Suprapubic skin (tissue), 4 donors: ENCODE measurements at regions not wholly inside any gene's neighbourhood (a gene's known extent, or its start where the extent isn't known, plus 50 kb on each side); places are given as distances from the start of the nearest gene placed in this dataset.

ENCODE experiments used
- DNase-seq, 2 donors: peaks; one replicate each; pipeline ENCODE4 v3.0.0-alpha.2; 2019; ENCODE audit warnings: low spot score in 2 of 2
- H3K27ac ChIP-seq: fragments of 200-600 bp; sonication (generic); one replicate; pipeline ENCODE4 v1.5.1; 2019
- H3K27me3 ChIP-seq: fragments of 200-600 bp; sonication (generic); one replicate; pipeline ENCODE4 v1.5.1; 2019
- H3K36me3 ChIP-seq: fragments of 200-600 bp; sonication (generic); one replicate; pipeline ENCODE4 v1.5.1; 2019
- H3K4me1 ChIP-seq: fragments of 200-600 bp; sonication (generic); one replicate; pipeline ENCODE4 v1.5.1; 2019
- H3K4me3 ChIP-seq: fragments of 200-600 bp; sonication (generic); one replicate; pipeline ENCODE4 v1.5.1; 2019; ENCODE audit warnings: mild to moderate bottlenecking
- H3K9me3 ChIP-seq: fragments of 200-600 bp; sonication (generic); one replicate; pipeline ENCODE4 v1.5.1; 2019
- EP300 ChIP-seq: sonication (generic); formaldehyde crosslinking; IDR thresholded peaks from one replicate; pipeline ENCODE4 v1.6.1; 2017; ENCODE audit warnings: antibody characterized with exemption
- POLR2A ChIP-seq, 2 donors: fragments of 450-650 bp; IDR thresholded peaks; one replicate each; pipeline ENCODE4 v1.6.1; 2017; ENCODE audit warnings: antibody characterized with exemption in 2 of 2, mild to moderate bottlenecking in 2 of 2, moderate library complexity in 2 of 2
- POLR2AphosphoS5 ChIP-seq, 3 donors: sonication (generic); formaldehyde crosslinking; IDR thresholded peaks; one replicate each; pipeline ENCODE4 v1.6.1; 2017; ENCODE audit warnings: antibody characterized with exemption in 3 of 3
- WGBS: methylation state at CpG from one replicate; pipeline ENCODE4 v1.1.5; 2018; 5-methylcytosine and 5-hydroxymethylcytosine counted together
- TF ChIP-seq, protein P1 (sequence below), 2 donors: fragments of 200-600 bp in 1 of 2; fragments of 450-650 bp in 1 of 2; sonication (generic) in 1 of 2; IDR thresholded peaks; one replicate each; pipeline ENCODE4 v1.5.1; 2016 to 2019; ENCODE audit warnings: antibody characterized with exemption in 2 of 2, mild to moderate bottlenecking in 1 of 2, moderate library complexity in 1 of 2

DNA sequence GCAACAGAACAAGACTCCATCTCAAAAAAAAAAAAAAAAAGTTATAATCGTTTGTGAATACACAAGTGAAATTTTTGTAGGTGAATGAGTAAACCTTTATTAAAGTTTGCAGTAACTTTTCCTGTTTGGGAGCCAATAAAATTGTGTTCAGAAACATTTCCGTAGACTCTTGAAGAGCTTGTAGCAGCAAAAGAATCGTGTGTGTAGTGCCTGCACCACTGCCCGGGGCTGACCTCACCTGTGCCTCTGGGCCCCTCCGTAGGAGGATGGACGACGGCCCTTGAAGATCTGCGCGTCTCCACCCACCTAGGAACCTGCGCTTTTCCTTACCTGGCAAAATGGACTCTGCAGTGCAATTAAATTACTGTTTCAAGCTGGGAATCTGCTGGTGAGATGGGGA, 366.0 kb downstream of the THBS2 start:
- no peak for TF ChIP-seq EP300
- TF ChIP-seq POLR2A (IDR thresholded peaks at IDR 0.05), result no peak
- no peak for TF ChIP-seq POLR2AphosphoS5 (IDR thresholded peaks at IDR 0.05)
- TF ChIP-seq, protein P1, sequence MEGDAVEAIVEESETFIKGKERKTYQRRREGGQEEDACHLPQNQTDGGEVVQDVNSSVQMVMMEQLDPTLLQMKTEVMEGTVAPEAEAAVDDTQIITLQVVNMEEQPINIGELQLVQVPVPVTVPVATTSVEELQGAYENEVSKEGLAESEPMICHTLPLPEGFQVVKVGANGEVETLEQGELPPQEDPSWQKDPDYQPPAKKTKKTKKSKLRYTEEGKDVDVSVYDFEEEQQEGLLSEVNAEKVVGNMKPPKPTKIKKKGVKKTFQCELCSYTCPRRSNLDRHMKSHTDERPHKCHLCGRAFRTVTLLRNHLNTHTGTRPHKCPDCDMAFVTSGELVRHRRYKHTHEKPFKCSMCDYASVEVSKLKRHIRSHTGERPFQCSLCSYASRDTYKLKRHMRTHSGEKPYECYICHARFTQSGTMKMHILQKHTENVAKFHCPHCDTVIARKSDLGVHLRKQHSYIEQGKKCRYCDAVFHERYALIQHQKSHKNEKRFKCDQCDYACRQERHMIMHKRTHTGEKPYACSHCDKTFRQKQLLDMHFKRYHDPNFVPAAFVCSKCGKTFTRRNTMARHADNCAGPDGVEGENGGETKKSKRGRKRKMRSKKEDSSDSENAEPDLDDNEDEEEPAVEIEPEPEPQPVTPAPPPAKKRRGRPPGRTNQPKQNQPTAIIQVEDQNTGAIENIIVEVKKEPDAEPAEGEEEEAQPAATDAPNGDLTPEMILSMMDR (IDR thresholded peaks at IDR 0.05), result no peak
- H3K4me1 ChIP-seq, result no peaks in the 10 kb centered on the region
- H3K27me3 ChIP-seq, result peaks cover 3% of the 10 kb centered on the region
- WGBS, result 80% methylated on average over 10 of the region's 10 CpGs
- no peak overlapping the region for H3K27ac ChIP-seq
- no peaks in the 10 kb centered on the region for H3K36me3 ChIP-seq
- DNase-seq, result no peak
- no peaks in the 10 kb centered on the region for H3K9me3 ChIP-seq
- no peak overlapping the region for H3K4me3 ChIP-seq

DNA sequence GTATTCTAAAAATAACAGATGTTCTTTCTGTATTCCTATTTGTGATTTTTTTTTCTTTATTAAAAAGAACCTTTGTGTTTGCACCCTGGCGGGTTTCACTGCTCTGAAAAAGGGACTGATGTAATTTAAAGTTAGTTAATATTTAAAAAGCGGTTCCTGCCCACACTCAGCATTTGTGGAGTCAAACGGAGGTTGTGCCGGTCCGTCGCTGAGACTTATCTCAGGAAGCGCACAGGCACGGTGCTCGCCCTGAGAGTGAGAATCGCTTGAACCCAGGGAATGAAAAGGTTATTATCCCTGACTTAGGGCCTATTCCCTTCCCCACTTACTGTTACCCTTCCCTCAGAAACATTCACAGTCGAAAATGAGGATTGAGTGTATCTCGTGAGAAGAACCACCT, 366.7 kb downstream of the THBS2 start:
- no peaks in the 10 kb centered on the region for H3K9me3 ChIP-seq
- peaks cover 3% of the 10 kb centered on the region for H3K27me3 ChIP-seq
- no peak overlapping the region for H3K27ac ChIP-seq
- H3K36me3 ChIP-seq, result no peaks in the 10 kb centered on the region
- peak in 1 of 2 donors; percentile 31 for DNase-seq
- 90% methylated on average over 12 of the region's 12 CpGs for WGBS
- TF ChIP-seq EP300 (no peak), POLR2A (IDR thresholded peaks at IDR 0.05) (no peak), POLR2AphosphoS5 (IDR thresholded peaks at IDR 0.05) (no peak)
- TF ChIP-seq, protein P1 (IDR thresholded peaks at IDR 0.05), result no peak
- no peaks in the 10 kb centered on the region for H3K4me1 ChIP-seq
- H3K4me3 ChIP-seq, result no peak overlapping the region

DNA sequence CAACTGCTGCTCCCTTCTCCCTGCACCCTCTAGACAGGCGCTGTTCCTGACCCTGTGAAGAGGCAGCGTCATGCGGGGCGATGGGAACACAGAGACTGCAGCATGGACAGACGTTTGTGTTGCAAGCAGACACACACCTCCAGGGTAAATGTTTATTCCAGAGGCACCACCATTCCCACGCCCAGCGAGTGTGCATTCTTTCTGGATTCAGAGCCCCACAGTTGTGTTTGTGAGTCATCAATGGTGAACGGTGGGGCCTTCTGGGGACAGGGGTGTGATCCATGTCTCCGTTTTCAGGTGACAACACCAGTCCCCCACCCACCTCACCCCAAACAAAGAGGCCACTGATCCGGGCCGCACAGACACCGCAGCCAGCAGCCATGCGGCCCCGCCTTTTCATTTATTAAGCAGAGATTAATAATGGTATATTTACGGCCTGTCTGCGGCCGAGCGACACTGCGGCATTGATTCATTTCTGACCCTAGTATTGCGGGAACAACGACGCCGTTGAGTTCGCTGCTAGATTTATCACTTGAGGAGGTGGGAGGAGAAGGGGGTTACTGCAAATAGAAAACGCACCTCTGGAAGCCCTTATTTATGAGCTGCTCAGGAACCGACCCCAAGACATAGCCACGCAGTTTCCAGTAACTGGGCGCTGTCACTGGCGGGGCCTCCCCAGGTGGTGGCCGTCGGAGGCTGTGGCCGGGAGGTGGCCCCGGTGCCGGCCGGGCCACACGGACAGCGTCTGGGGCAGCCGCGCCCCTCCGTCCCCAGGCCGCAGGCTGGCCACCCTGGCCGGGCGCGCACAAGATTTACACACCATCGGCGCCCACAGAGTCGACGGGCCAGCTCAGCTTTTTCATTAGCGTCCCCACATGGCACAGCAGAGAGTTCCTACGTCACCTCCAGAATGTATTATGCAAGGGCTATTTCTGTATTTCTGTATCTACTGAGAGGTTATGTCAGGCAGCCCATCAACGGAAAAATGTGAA, 367.6 kb downstream of the THBS2 start:
- Histone ChIP-seq H3K9me3 (no peaks in the 10 kb centered on the region), H3K27ac (no peak overlapping the region), H3K4me1 (no peaks in the 10 kb centered on the region), H3K36me3 (no peaks in the 10 kb centered on the region), H3K4me3 (no peak overlapping the region), H3K27me3 (peaks cover 3% of the 10 kb centered on the region)
- 83% methylated on average over 47 of the region's 51 CpGs for WGBS
- no peak for DNase-seq
- TF ChIP-seq EP300 (no peak), POLR2AphosphoS5 (IDR thresholded peaks at IDR 0.05) (no peak), POLR2A (IDR thresholded peaks at IDR 0.05) (no peak)
- TF ChIP-seq, protein P1 (IDR thresholded peaks at IDR 0.05), result no peak

DNA sequence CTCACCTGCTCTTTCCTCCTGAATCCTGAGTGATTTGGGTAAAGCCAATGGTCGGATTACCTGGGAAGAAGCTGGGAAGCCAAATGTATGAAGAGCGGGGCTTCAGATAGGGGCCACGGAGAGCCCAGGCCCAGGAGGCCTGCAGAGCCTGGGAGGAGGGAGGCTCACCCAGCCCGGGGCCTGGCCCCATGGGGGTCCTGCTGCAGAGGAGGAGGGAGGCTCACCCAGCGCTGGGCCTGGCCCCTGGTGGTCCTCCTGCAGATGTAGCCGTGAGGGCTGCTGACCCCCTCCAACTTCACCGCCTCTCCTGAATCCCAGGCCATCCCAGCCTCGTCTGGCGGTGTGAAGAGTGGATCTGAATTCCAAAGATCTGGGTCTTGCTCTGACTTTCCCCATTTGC, 368.4 kb downstream of the THBS2 start:
- no peaks in the 10 kb centered on the region for H3K4me1 ChIP-seq
- H3K27me3 ChIP-seq, result peaks cover 3% of the 10 kb centered on the region
- 87% methylated on average over 7 of the region's 9 CpGs for WGBS
- no peaks in the 10 kb centered on the region for H3K9me3 ChIP-seq
- no peak overlapping the region for H3K4me3 ChIP-seq
- H3K36me3 ChIP-seq, result no peaks in the 10 kb centered on the region
- TF ChIP-seq POLR2A (IDR thresholded peaks at IDR 0.05) (no peak), POLR2AphosphoS5 (IDR thresholded peaks at IDR 0.05) (no peak), EP300 (no peak)
- TF ChIP-seq, protein P1 (IDR thresholded peaks at IDR 0.05), result no peak
- no peak overlapping the region for H3K27ac ChIP-seq
- DNase-seq, result no peak

DNA sequence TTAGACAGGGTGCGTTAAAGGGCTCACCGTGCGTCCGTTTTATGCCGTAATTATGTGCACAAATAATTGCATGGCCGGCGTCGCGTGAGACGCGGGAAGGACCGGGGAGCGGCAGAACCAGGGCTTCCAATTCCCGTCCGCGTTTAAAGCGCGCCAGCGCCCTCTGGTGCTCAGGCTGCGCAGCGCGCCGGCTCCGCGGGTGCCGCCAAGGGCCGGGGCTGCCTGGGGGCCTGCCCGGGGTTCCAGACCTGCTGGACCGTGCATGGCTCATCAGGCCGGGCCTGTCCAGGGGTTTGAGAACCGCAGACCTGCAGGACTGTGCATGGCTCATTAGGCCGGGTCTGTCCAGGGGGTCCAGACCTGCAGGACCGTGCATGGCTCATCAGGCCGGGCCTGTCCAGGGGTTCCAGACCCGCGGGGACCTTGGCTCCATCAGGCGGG, 369.0 kb downstream of the THBS2 start:
- no peak overlapping the region for H3K27ac ChIP-seq
- no peak for DNase-seq
- no peak overlapping the region for H3K4me3 ChIP-seq
- no peaks in the 10 kb centered on the region for H3K36me3 ChIP-seq
- no peak for TF ChIP-seq POLR2A (IDR thresholded peaks at IDR 0.05)
- TF ChIP-seq EP300, result no peak
- TF ChIP-seq, protein P1 (IDR thresholded peaks at IDR 0.05), result peak; percentile 75 to 95
- no peak for TF ChIP-seq POLR2AphosphoS5 (IDR thresholded peaks at IDR 0.05)
- WGBS, result 18% methylated on average over 19 of the region's 37 CpGs
- no peaks in the 10 kb centered on the region for H3K4me1 ChIP-seq
- no peaks in the 10 kb centered on the region for H3K9me3 ChIP-seq
- peaks cover 3% of the 10 kb centered on the region for H3K27me3 ChIP-seq
